ENCODE measurements at regions not wholly inside any gene's neighbourhood (a gene's known extent, or its start where the extent isn't known, plus 50 kb on each side); places are given as distances from the start of the nearest gene placed in this dataset.
"Not testable (repeated sequence)": the region's sequence is repeated elsewhere in the genome, so short reads cannot be mapped to it uniquely, and the experiment has no call there.

DNA sequence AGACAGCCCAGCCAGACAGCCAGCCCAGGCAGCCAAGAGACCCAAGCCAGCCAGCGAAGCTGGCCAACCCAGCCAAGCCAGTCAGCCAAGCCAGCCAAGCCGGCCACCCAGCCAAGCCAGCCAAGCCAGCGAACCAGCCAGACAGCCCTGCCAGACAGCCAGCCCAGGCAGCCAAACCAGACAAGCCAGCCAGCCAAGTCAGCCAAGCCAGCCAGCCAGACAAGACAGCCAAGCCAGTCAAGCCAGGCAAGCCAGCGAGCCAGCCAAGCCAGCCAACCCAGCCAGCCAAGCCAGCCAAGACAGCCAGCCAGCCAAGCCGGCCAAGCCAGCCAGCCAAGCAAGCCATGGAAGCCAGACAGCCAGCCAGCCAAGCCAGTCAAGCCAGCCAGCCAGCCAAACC, 327.9 kb upstream of the PLGLB2 start:
- H3K4me1 ChIP-seq (ENCODE audit: control insufficient read depth in 1 of 2, insufficient read depth in 2 of 2, low read length in 2 of 2); H3K36me3 ChIP-seq (ENCODE audit: control insufficient read depth in 1 of 2, insufficient read depth in 2 of 2, low read length in 2 of 2); H3K9me3 ChIP-seq (ENCODE audit: control insufficient read depth in 1 of 2, low read length in 2 of 2); H3K27ac ChIP-seq (ENCODE audit: low read depth, low read length); H3K9ac ChIP-seq (ENCODE audit: low read depth in 1 of 2, low read length in 2 of 2); H3K27me3 ChIP-seq (ENCODE audit: control insufficient read depth in 1 of 2, insufficient read depth in 2 of 2, low read length in 2 of 2); H3K4me3 ChIP-seq (ENCODE audit: low read depth in 1 of 2, low read length in 2 of 2): not testable (repeated sequence)

DNA sequence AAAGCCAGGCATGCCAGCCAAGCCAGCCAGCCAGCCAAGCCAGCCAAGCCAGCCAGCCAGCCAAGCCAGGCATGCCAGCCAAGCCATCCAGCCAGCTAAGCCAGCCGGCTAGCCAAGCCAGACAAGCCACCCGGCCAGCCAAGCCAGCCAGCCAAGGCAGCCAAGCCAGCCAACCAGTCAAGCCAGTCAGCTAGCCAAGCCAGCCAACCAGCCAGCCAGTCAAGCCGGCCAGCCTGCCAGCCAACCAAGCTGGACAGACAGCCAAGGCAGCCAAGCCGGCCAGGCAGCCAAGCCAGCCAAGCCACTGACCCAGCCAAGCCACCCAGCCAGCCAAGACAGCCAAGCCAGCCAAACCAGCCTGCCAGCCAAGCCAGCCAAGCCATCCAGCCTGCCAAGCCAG, 326.9 kb upstream of the PLGLB2 start:
- H3K4me3 ChIP-seq (ENCODE audit: low read depth in 1 of 2, low read length in 2 of 2); H3K36me3 ChIP-seq (ENCODE audit: control insufficient read depth in 1 of 2, insufficient read depth in 2 of 2, low read length in 2 of 2); H3K27ac ChIP-seq (ENCODE audit: low read depth, low read length); H3K4me1 ChIP-seq (ENCODE audit: control insufficient read depth in 1 of 2, insufficient read depth in 2 of 2, low read length in 2 of 2); H3K9ac ChIP-seq (ENCODE audit: low read depth in 1 of 2, low read length in 2 of 2); H3K27me3 ChIP-seq (ENCODE audit: control insufficient read depth in 1 of 2, insufficient read depth in 2 of 2, low read length in 2 of 2); H3K9me3 ChIP-seq (ENCODE audit: control insufficient read depth in 1 of 2, low read length in 2 of 2): not testable (repeated sequence)

DNA sequence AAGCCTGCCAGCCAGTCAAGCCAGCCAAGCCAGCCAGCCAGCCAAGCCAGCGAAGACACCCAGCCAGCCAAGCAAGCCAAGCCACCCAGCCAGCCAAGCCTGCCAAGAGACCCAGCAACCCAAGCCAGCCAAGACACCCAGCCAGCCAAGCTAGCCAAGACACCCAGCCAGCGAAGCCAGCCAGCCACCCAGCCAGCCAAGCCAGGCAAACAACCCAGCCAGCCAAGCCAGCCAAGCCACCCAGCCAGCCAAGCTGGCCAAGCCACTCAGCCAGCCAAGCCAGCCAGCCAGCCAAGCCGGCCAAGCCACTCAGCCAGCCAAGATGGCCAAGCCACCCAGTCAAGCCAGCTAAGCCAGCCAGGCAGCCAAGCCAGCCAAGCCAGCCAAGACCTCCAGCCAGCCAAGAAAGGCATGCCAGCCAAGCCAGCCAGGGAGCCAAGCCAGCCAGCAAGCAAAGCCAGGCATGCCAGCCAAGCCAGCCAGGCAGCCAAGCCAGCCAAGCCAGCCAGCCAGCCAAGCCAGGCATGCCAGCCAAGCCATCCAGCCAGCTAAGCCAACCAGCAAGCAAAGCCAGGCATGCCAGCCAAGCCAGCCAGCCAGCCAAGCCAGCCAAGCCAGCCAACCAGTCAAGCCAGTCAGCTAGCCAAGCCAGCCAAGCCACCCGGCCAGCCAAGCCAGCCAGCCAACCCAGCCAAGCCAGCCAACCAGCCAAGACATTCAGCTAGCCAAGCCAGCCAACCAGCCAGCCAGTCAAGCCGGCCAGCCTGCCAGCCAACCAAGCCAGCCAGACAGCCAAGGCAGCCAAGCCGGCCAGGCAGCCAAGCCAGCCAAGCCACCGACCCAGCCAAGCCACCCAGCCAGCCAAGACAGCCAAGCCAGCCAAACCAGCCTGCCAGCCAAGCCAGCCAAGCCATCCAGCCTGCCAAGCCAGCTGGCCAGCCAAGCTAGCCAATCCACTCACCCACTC, 323.8 kb upstream of the PLGLB2 start:
- not testable (repeated sequence) for H3K4me1 ChIP-seq (ENCODE audit: control insufficient read depth in 1 of 2, insufficient read depth in 2 of 2, low read length in 2 of 2)

DNA sequence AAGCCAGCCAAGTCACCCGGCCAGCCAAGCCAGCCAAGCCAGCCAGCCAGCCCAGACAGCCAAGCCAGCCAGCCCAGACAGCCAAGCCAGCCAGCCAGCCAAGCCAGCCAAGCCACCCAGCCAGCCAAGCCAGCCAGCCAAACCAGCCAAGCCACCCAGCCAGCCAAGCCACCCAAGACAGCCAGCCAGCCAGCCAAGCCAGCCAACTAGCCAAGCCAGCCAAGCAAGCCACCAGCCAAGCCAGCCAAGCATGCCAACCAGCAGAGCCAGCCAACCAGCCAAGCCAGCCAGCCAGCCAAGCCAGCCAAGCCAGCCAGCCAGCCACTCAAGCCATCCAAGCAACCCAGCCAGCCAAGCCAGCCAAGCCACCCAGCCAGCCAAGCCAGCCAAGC, 323.1 kb upstream of the PLGLB2 start:
- not testable (repeated sequence) for H3K36me3 ChIP-seq (ENCODE audit: control insufficient read depth in 1 of 2, insufficient read depth in 2 of 2, low read length in 2 of 2); H3K9me3 ChIP-seq (ENCODE audit: control insufficient read depth in 1 of 2, low read length in 2 of 2); H3K4me3 ChIP-seq (ENCODE audit: low read depth in 1 of 2, low read length in 2 of 2); H3K4me1 ChIP-seq (ENCODE audit: control insufficient read depth in 1 of 2, insufficient read depth in 2 of 2, low read length in 2 of 2); H3K27me3 ChIP-seq (ENCODE audit: control insufficient read depth in 1 of 2, insufficient read depth in 2 of 2, low read length in 2 of 2); H3K27ac ChIP-seq (ENCODE audit: low read depth, low read length); H3K9ac ChIP-seq (ENCODE audit: low read depth in 1 of 2, low read length in 2 of 2)

More for the DNA sequence above, 323.8 kb upstream of the PLGLB2 start:
- not testable (repeated sequence) for H3K4me3 ChIP-seq (ENCODE audit: low read depth in 1 of 2, low read length in 2 of 2); H3K9ac ChIP-seq (ENCODE audit: low read depth in 1 of 2, low read length in 2 of 2); H3K36me3 ChIP-seq (ENCODE audit: control insufficient read depth in 1 of 2, insufficient read depth in 2 of 2, low read length in 2 of 2); H3K9me3 ChIP-seq (ENCODE audit: control insufficient read depth in 1 of 2, low read length in 2 of 2); H3K27me3 ChIP-seq (ENCODE audit: control insufficient read depth in 1 of 2, insufficient read depth in 2 of 2, low read length in 2 of 2); H3K27ac ChIP-seq (ENCODE audit: low read depth, low read length)

DNA sequence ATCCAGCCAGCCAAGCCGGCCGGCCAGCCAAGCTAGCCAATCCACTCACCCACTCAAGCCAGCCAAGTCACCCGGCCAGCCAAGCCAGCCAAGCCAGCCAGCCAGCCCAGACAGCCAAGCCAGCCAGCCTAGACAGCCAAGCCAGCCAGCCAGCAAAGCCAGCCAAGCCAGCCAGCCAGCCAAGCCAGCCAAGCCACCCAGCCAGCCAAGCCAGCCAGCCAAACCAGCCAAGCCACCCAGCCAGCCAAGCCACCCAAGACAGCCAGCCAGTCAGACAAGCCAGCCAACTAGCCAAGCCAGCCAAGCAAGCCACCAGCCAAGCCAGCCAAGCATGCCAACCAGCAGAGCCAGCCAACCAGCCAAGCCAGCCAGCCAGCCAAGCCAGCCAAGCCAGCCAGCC, 322.7 kb upstream of the PLGLB2 start:
- not testable (repeated sequence) for H3K9ac ChIP-seq (ENCODE audit: low read depth in 1 of 2, low read length in 2 of 2); H3K36me3 ChIP-seq (ENCODE audit: control insufficient read depth in 1 of 2, insufficient read depth in 2 of 2, low read length in 2 of 2); H3K4me3 ChIP-seq (ENCODE audit: low read depth in 1 of 2, low read length in 2 of 2); H3K27me3 ChIP-seq (ENCODE audit: control insufficient read depth in 1 of 2, insufficient read depth in 2 of 2, low read length in 2 of 2); H3K4me1 ChIP-seq (ENCODE audit: control insufficient read depth in 1 of 2, insufficient read depth in 2 of 2, low read length in 2 of 2); H3K9me3 ChIP-seq (ENCODE audit: control insufficient read depth in 1 of 2, low read length in 2 of 2); H3K27ac ChIP-seq (ENCODE audit: low read depth, low read length)

DNA sequence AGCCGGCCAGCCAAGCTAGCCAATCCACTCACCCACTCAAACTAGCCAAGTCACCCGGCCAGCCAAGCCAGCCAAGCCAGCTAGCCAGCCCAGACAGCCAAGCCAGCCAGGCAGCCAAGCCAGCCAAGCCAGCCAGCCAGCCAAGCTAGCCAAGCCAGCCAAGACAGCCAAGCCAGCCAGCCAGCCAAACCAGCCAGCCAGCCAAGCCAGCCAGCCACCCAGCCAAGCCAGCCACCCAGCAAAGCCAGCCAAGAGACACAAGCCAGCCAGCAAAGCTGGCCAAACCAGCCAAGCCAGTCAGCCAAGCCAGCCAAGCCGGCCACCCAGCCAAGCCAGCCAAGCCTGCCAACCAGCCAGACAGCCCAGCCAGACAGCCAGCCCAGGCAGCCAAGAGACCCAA, 322.2 kb upstream of the PLGLB2 start:
- H3K27me3 ChIP-seq (ENCODE audit: control insufficient read depth in 1 of 2, insufficient read depth in 2 of 2, low read length in 2 of 2); H3K4me1 ChIP-seq (ENCODE audit: control insufficient read depth in 1 of 2, insufficient read depth in 2 of 2, low read length in 2 of 2): not testable (repeated sequence)

DNA sequence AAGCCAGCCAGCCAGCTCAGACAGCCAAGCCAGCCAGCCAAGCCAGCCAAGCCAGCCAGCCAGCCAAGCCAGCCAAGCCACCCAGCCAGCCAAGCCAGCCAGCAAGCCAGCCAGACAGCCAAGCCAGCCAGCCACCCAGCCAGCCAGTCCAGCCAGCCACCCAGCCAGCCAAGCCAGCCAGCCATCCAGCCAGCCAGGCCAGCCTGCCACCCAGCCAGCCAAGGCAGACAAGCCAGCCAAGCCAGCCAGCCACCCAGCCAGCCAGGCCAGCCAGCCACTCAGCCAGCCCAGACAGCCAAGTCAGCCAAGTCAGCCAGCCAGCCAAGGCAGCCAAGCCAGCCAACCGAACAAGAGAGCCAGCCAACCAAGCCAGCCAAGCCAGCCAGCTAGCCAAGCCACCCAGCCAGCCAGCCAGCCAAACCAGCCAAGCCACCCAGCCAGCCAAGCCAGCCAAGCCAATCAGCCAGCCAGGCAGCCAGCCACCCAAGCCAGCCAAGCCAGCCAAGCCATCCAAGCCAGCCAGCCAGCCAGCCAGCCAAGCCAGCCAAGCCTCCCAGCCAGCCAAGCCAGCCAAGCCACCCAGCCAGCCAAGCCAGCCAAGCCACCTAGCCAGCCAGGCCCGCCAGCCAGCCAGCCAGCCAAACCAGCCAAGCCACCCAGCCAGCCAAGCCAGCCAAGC, 319.3 kb upstream of the PLGLB2 start:
- not testable (repeated sequence) for H3K9ac ChIP-seq (ENCODE audit: low read depth in 1 of 2, low read length in 2 of 2); H3K4me1 ChIP-seq (ENCODE audit: control insufficient read depth in 1 of 2, insufficient read depth in 2 of 2, low read length in 2 of 2); H3K9me3 ChIP-seq (ENCODE audit: control insufficient read depth in 1 of 2, low read length in 2 of 2); H3K27ac ChIP-seq (ENCODE audit: low read depth, low read length); H3K36me3 ChIP-seq (ENCODE audit: control insufficient read depth in 1 of 2, insufficient read depth in 2 of 2, low read length in 2 of 2); H3K4me3 ChIP-seq (ENCODE audit: low read depth in 1 of 2, low read length in 2 of 2); H3K27me3 ChIP-seq (ENCODE audit: control insufficient read depth in 1 of 2, insufficient read depth in 2 of 2, low read length in 2 of 2)

More for the DNA sequence above, 322.2 kb upstream of the PLGLB2 start:
- H3K9me3 ChIP-seq (ENCODE audit: control insufficient read depth in 1 of 2, low read length in 2 of 2); H3K9ac ChIP-seq (ENCODE audit: low read depth in 1 of 2, low read length in 2 of 2); H3K4me3 ChIP-seq (ENCODE audit: low read depth in 1 of 2, low read length in 2 of 2); H3K36me3 ChIP-seq (ENCODE audit: control insufficient read depth in 1 of 2, insufficient read depth in 2 of 2, low read length in 2 of 2); H3K27ac ChIP-seq (ENCODE audit: low read depth, low read length): not testable (repeated sequence)

DNA sequence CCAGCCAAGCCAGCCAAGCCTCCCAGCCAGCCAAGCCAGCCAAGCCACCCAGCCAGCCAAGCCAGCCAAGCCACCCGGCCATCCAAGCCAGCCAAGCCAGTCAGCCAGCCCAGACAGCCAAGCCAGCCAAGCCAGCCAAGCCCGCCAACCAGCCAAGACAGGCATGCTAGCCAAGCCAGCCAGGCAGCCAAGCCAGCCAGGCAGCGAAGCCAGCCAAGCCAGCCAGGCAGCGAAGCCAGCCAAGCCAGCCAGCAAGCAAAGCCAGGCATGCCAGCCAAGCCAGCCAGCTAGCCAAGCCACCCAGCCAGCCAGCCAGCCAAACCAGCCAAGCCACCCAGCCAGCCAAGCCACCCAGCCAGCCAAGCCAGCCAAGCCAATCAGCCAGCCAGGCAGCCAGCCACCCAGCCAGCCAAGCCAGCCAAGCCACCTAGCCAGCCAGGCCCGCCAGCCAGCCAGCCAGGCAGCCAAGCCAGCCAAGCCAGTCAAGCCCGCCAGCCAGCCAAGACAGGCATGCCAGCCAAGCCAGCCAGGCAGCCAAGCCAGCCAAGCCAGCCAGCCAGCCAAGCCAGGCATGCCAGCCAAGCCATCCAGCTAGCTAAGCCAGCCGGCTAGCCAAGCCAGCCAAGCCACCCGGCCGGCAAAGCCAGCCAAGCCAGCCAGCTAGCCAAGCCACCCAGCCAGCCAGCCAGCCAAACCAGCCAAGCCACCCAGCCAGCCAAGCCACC, 318.5 kb upstream of the PLGLB2 start:
- not testable (repeated sequence) for H3K27me3 ChIP-seq (ENCODE audit: control insufficient read depth in 1 of 2, insufficient read depth in 2 of 2, low read length in 2 of 2); H3K36me3 ChIP-seq (ENCODE audit: control insufficient read depth in 1 of 2, insufficient read depth in 2 of 2, low read length in 2 of 2); H3K4me1 ChIP-seq (ENCODE audit: control insufficient read depth in 1 of 2, insufficient read depth in 2 of 2, low read length in 2 of 2); H3K9ac ChIP-seq (ENCODE audit: low read depth in 1 of 2, low read length in 2 of 2); H3K9me3 ChIP-seq (ENCODE audit: control insufficient read depth in 1 of 2, low read length in 2 of 2); H3K4me3 ChIP-seq (ENCODE audit: low read depth in 1 of 2, low read length in 2 of 2); H3K27ac ChIP-seq (ENCODE audit: low read depth, low read length)

DNA sequence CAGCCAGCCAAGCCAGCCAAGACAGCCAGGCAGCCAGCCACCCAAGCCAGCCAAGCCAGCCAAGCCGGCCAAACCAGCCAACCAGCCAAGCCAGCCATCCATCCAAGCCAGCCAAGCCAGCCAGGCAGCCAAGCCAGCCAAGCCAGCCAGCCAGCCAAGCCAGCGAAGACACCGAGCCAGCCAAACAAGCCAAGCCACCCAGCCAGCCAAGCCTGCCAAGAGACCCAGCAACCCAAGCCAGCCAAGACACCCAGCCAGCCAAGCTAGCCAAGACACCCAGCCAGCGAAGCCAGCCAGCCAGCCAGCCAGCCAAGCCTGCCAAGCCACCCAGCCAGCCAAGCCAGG, 318.0 kb upstream of the PLGLB2 start:
- not testable (repeated sequence) for H3K27ac ChIP-seq (ENCODE audit: low read depth, low read length); H3K27me3 ChIP-seq (ENCODE audit: control insufficient read depth in 1 of 2, insufficient read depth in 2 of 2, low read length in 2 of 2); H3K9me3 ChIP-seq (ENCODE audit: control insufficient read depth in 1 of 2, low read length in 2 of 2); H3K4me1 ChIP-seq (ENCODE audit: control insufficient read depth in 1 of 2, insufficient read depth in 2 of 2, low read length in 2 of 2); H3K36me3 ChIP-seq (ENCODE audit: control insufficient read depth in 1 of 2, insufficient read depth in 2 of 2, low read length in 2 of 2); H3K4me3 ChIP-seq (ENCODE audit: low read depth in 1 of 2, low read length in 2 of 2); H3K9ac ChIP-seq (ENCODE audit: low read depth in 1 of 2, low read length in 2 of 2)

DNA sequence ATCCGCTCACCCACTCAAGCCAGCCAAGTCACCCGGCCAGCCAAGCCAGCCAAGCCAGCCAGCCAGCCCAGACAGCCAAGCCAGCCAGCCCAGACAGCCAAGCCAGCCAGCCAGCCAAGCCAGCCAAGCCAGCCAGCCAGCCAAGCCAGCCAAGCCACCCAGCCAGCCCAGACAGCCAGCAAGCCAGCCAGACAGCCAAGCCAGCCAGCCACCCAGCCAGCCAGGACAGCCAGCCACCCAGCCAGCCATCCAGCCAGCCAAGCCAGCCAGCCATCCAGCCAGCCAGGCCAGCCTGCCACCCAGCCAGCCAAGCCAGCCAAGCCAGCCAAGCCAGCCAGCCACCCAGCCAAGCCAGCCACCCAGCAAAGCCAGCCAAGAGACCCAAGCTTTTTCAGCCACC, 316.8 kb upstream of the PLGLB2 start:
- H3K27me3 ChIP-seq (ENCODE audit: control insufficient read depth in 1 of 2, insufficient read depth in 2 of 2, low read length in 2 of 2); H3K4me3 ChIP-seq (ENCODE audit: low read depth in 1 of 2, low read length in 2 of 2); H3K36me3 ChIP-seq (ENCODE audit: control insufficient read depth in 1 of 2, insufficient read depth in 2 of 2, low read length in 2 of 2); H3K9me3 ChIP-seq (ENCODE audit: control insufficient read depth in 1 of 2, low read length in 2 of 2); H3K4me1 ChIP-seq (ENCODE audit: control insufficient read depth in 1 of 2, insufficient read depth in 2 of 2, low read length in 2 of 2); H3K9ac ChIP-seq (ENCODE audit: low read depth in 1 of 2, low read length in 2 of 2); H3K27ac ChIP-seq (ENCODE audit: low read depth, low read length): not testable (repeated sequence)

Measured in duodenal mucosa (tissue), 2 donors.